Gastroesophageal sphincter (tissue), 4 donors: ENCODE measurements at regions not wholly inside any gene's neighbourhood (a gene's known extent, or its start where the extent isn't known, plus 50 kb on each side); places are given as distances from the start of the nearest gene placed in this dataset.
"Not testable (repeated sequence)": the region's sequence is repeated elsewhere in the genome, so short reads cannot be mapped to it uniquely, and the experiment has no call there.

Experiments
- ATAC-seq: fragments of 150-250 bp; one replicate; pipeline ENCODE4 v1.9.1; 2016; ENCODE audit warnings: mild to moderate bottlenecking, moderate library complexity
- H3K27ac ChIP-seq, 4 donors: fragments of 200-600 bp; sonication (generic) in 3 of 4; 1 replicate in 3 of 4; 2 replicates in 1 of 4; pipeline ENCODE4 v1.5.1; 2016 to 2019
- H3K27me3 ChIP-seq: fragments of 200-600 bp; sonication (generic); one replicate; pipeline ENCODE4 v1.5.1; 2019
- H3K36me3 ChIP-seq, 2 donors: fragments of 200-600 bp; sonication (generic); one replicate each; pipeline ENCODE4 v1.5.1; 2019; ENCODE audit warnings: control low read depth in 1 of 2
- H3K4me1 ChIP-seq, 3 donors: fragments of 200-600 bp; sonication (generic); 1 replicate in 2 of 3; 2 replicates in 1 of 3; pipeline ENCODE4 v1.5.1; 2016 to 2019; ENCODE audit warnings: control low read depth in 2 of 3
- H3K4me3 ChIP-seq, 2 donors: fragments of 200-600 bp; sonication (generic); one replicate each; pipeline ENCODE4 v1.5.1; 2019; ENCODE audit warnings: mild to moderate bottlenecking in 1 of 2, moderate library complexity in 1 of 2
- H3K9me3 ChIP-seq, 3 donors: fragments of 200-600 bp; sonication (generic); one replicate each; pipeline ENCODE4 v1.5.1; 2017 to 2019; ENCODE audit warnings: control low read depth in 2 of 3
- CTCF ChIP-seq, 4 experiments: fragments of 200-600 bp in 2 of 4; fragments of 450-650 bp in 2 of 4; sonication (generic) in 1 of 4; IDR thresholded peaks; one replicate each; pipeline ENCODE4 v1.5.1; 2017 to 2019; ENCODE audit warnings: antibody characterized with exemption in 4 of 4, mild to moderate bottlenecking in 2 of 4, moderate library complexity in 2 of 4
- EP300 ChIP-seq: sonication (generic); formaldehyde crosslinking; IDR thresholded peaks from one replicate; pipeline ENCODE4 v1.6.1; 2017; ENCODE audit warnings: antibody characterized with exemption, mild to moderate bottlenecking
- POLR2A ChIP-seq, 2 donors: fragments of 450-650 bp; IDR thresholded peaks; one replicate each; pipeline ENCODE4 v1.6.1; 2017; ENCODE audit warnings: antibody characterized with exemption in 2 of 2, mild to moderate bottlenecking in 2 of 2, moderate library complexity in 1 of 2
- POLR2AphosphoS5 ChIP-seq: sonication (generic); formaldehyde crosslinking; IDR thresholded peaks from one replicate; pipeline ENCODE4 v1.6.1; 2017; ENCODE audit warnings: antibody characterized with exemption
- WGBS, 2 donors: methylation state at CpG; one replicate each; pipeline ENCODE4 v1.1.5; 2018; ENCODE audit warnings: low coverage in 1 of 2; 5-methylcytosine and 5-hydroxymethylcytosine counted together

GRCh38 chr5:62097361-62097760 is 208.6 kb upstream of the KIF2A start:
- H3K36me3 ChIP-seq, result no peaks in the 10 kb centered on the region
- no peak overlapping the region for H3K4me3 ChIP-seq
- no peaks in the 10 kb centered on the region for H3K9me3 ChIP-seq
- H3K27me3 ChIP-seq, result no peaks in the 10 kb centered on the region
- WGBS, 2 donors, result 90 to 96% methylated on average over 5 of the region's 5 CpGs
- H3K4me1 ChIP-seq, result peaks cover 0 to 10% (median 0%) of the 10 kb centered on the region in 3 donors
- no peak for ATAC-seq
- no peak overlapping the region for H3K27ac ChIP-seq
- no peak for TF ChIP-seq POLR2AphosphoS5
- no peak for TF ChIP-seq POLR2A (IDR thresholded peaks at IDR 0.05)
- TF ChIP-seq EP300, result no peak
- no peak for TF ChIP-seq CTCF (IDR thresholded peaks at IDR 0.05)

GRCh38 chr5:62100201-62100600 is 205.8 kb upstream of the KIF2A start:
- no peak for ATAC-seq
- Histone ChIP-seq H3K4me3 (no peak overlapping the region), H3K27me3 (no peaks in the 10 kb centered on the region), H3K36me3 (no peaks in the 10 kb centered on the region), H3K4me1 (no peaks in the 10 kb centered on the region), H3K9me3 (peaks cover 0 to 4% (median 0%) of the 10 kb centered on the region in 3 donors), H3K27ac (no peak overlapping the region)
- TF ChIP-seq POLR2AphosphoS5 (no peak), POLR2A (IDR thresholded peaks at IDR 0.05) (no peak), CTCF (IDR thresholded peaks at IDR 0.05) (no peak), EP300 (no peak)
- 77% methylated on average over 4 of the region's 4 CpGs for WGBS, 2 donors

GRCh38 chr5:62103863-62104262 is 202.1 kb upstream of the KIF2A start:
- WGBS, 2 donors, result 67 to 82% methylated on average over 2 to 4 of the region's 4 CpGs
- not testable (repeated sequence) for ATAC-seq, H3K27ac ChIP-seq, H3K9me3 ChIP-seq, H3K4me1 ChIP-seq, H3K27me3 ChIP-seq, H3K36me3 ChIP-seq, H3K4me3 ChIP-seq

GRCh38 chr5:62111428-62111827 is 194.6 kb upstream of the KIF2A start:
- H3K4me3 ChIP-seq, result no peak overlapping the region
- ATAC-seq, result no peak
- TF ChIP-seq EP300, result no peak
- TF ChIP-seq CTCF (IDR thresholded peaks at IDR 0.05), result no peak
- no peak for TF ChIP-seq POLR2A (IDR thresholded peaks at IDR 0.05)
- TF ChIP-seq POLR2AphosphoS5, result no peak

GRCh38 chr5:62112689-62113228 is 193.2 kb upstream of the KIF2A start:
- no peaks in the 10 kb centered on the region for H3K27me3 ChIP-seq
- no peak overlapping the region for H3K4me3 ChIP-seq
- H3K9me3 ChIP-seq, result no peaks in the 10 kb centered on the region
- no peak overlapping the region for H3K27ac ChIP-seq
- no peak for ATAC-seq
- TF ChIP-seq CTCF (IDR thresholded peaks at IDR 0.05) (no peak), POLR2AphosphoS5 (no peak), POLR2A (IDR thresholded peaks at IDR 0.05) (no peak), EP300 (no peak)
- peaks cover 0 to 15% (median 4%) of the 10 kb centered on the region in 3 donors for H3K4me1 ChIP-seq
- no peaks in the 10 kb centered on the region for H3K36me3 ChIP-seq
- 58 to 73% methylated on average over 2 of the region's 2 CpGs for WGBS, 2 donors

More at GRCh38 chr5:62111428-62111827, 194.6 kb upstream of the KIF2A start:
- H3K36me3 ChIP-seq, result no peaks in the 10 kb centered on the region
- peaks cover 0 to 15% (median 4%) of the 10 kb centered on the region in 3 donors for H3K4me1 ChIP-seq
- no peaks in the 10 kb centered on the region for H3K27me3 ChIP-seq
- H3K9me3 ChIP-seq, result no peaks in the 10 kb centered on the region
- no peak overlapping the region for H3K27ac ChIP-seq
